SH-SY5Y (cell line): ENCODE measurements at regions not wholly inside any gene's neighbourhood (a gene's known extent, or its start where the extent isn't known, plus 50 kb on each side); places are given as distances from the start of the nearest gene placed in this dataset.

Experiments used
- GATA2 ChIP-seq: IDR thresholded peaks from 2 replicates; pipeline ENCODE4 v1.6.1; 2011; ENCODE audit warnings: mild to moderate bottlenecking, low read depth, low read length
- GATA3 ChIP-seq: IDR thresholded peaks from 2 replicates; pipeline ENCODE4 v1.6.1; 2011; ENCODE audit warnings: low read depth, mild to moderate bottlenecking, low read length, moderate library complexity

DNA sequence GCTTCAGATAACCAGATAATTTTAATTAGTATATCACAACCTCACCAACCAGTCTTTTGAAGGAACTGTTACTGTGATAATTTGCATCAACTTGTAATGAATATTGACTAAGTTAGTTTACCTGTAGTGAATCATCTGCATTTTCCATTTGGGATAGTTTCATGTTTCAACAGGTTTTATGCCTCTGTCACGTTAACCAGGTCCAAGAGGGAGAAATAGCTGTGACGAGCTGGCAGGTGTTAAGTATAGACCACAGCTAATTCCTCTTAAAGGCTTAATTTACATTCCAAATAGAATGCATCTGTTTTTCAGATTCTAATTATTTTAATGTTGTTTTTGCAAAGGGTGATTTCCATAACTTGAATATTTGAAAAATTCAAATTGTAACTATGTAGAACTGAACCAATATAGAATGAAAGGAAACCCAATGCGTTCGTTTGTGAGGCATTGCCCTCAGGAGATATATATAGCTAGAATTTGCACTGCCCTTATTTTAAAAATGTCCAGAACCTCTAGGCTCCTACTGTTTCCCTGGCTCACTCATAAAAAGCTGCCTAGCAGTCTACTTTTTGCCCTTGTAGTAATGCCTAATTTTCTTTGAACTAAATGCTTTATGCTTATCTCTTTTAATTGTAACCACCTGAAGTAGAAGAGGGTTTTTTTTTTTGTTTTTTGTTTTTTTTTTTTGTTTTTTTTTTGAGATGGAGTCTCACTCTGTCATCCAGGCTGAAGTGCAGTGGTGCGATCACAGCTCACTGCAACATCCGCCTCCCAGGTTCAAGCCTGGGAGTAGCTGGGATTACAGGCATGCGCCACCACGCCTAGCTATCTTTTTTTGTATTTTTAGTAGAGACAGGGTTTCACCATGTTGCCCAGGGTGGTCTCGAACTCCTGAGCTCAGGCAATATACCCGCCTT is 270.5 kb downstream of the SMARCA2 start:
- TF ChIP-seq GATA3, result no peak
- TF ChIP-seq GATA2, result no peak
